Spleen (tissue), 11 donors: ENCODE measurements at regions not wholly inside any gene's neighbourhood (a gene's known extent, or its start where the extent isn't known, plus 50 kb on each side); places are given as distances from the start of the nearest gene placed in this dataset.

ENCODE experiments used
- DNase-seq: peaks from one replicate; pipeline ENCODE4 v3.0.0-alpha.2; 2020
- H3K27ac ChIP-seq, 8 donors: fragments of 200-600 bp; sonication (generic) in 7 of 8; 1 replicate in 4 of 8; 2 replicates in 4 of 8; pipeline versions ENCODE4 v1.5.0 to v1.8.0; 2016 to 2021; ENCODE audit warnings: inconsistent platforms in 4 of 8, mild to moderate bottlenecking in 4 of 8, moderate library complexity in 1 of 8
- H3K27me3 ChIP-seq, 7 donors: fragments of 200-600 bp; sonication (generic) in 6 of 7; replicated peaks in 1 of 7; 1 replicate in 4 of 7; 2 replicates in 3 of 7; pipeline versions ENCODE4 v1.5.0 to v1.8.0; 2016 to 2021; ENCODE audit warnings: inconsistent platforms in 3 of 7, mild to moderate bottlenecking in 1 of 7
- H3K36me3 ChIP-seq, 6 donors: fragments of 200-600 bp; sonication (generic) in 5 of 6; 1 replicate in 4 of 6; 2 replicates in 2 of 6; pipeline versions ENCODE4 v1.5.0 to v1.8.0; 2016 to 2021; ENCODE audit warnings: inconsistent platforms in 2 of 6
- H3K4me1 ChIP-seq, 6 donors: fragments of 200-600 bp; sonication (generic) in 5 of 6; 1 replicate in 3 of 6; 2 replicates in 3 of 6; pipeline versions ENCODE4 v1.5.0 to v1.8.0; 2016 to 2021; ENCODE audit warnings: inconsistent platforms in 3 of 6
- H3K4me3 ChIP-seq, 8 donors: fragments of 200-600 bp; sonication (generic) in 7 of 8; 1 replicate in 4 of 8; 2 replicates in 4 of 8; pipeline versions ENCODE4 v1.5.0 to v1.8.0; 2016 to 2021; ENCODE audit warnings: inconsistent platforms in 4 of 8, mild to moderate bottlenecking in 4 of 8, moderate library complexity in 2 of 8
- H3K9me3 ChIP-seq, 8 donors: fragments of 200-600 bp; sonication (generic) in 7 of 8; 1 replicate in 4 of 8; 2 replicates in 4 of 8; pipeline versions ENCODE4 v1.5.0 to v1.8.0; 2016 to 2021; ENCODE audit warnings: inconsistent platforms in 4 of 8
- POLR2A ChIP-seq, 3 donors: fragments of 450-650 bp; IDR thresholded peaks; one replicate each; pipeline ENCODE4 v1.5.1; 2017; ENCODE audit warnings: antibody characterized with exemption in 3 of 3, mild to moderate bottlenecking in 1 of 3
- POLR2AphosphoS5 ChIP-seq, 3 donors: sonication (generic); formaldehyde crosslinking; IDR thresholded peaks; one replicate each; pipeline ENCODE4 v1.5.1; 2017; ENCODE audit warnings: antibody characterized with exemption in 3 of 3
- WGBS, 5 donors: extraction: QIAGEN DNeasy Blood & Tissue Kit in 3 of 5; methylation state at CpG; one replicate each; pipeline versions ENCODE4 v1.1.5 to v1.1.7; 2013 to 2018; 5-methylcytosine and 5-hydroxymethylcytosine counted together
- intact Hi-C: fragments of 100-400 bp; cut with DNase I; formaldehyde crosslinking; loops from one replicate; pipeline ENCODE4 v1.15.0; 2023; ENCODE audit warnings: low total_unique reads
- TF ChIP-seq, protein P1 (sequence below), 11 experiments: fragments of 200-600 bp in 7 of 11; fragments of 450-650 bp in 4 of 11; sonication (generic) in 4 of 11; IDR thresholded peaks in 8 of 11; conservative IDR thresholded peaks in 3 of 11; 1 replicate in 7 of 11; 2 replicates in 4 of 11; pipeline versions ENCODE4 v1.4.0 to v1.8.0; 2016 to 2021; ENCODE audit warnings: antibody characterized with exemption in 11 of 11, inconsistent platforms in 4 of 11, mild to moderate bottlenecking in 1 of 11
- donor health status: healthy with polysubstance abuse.
- donor health status: DM: no; HTN: no; CAD: no; lungs with moderate emphysema.
- donor health status: DM: no; HTN: no; CAD: no.
- donor health status: Bipolar disorder and iron deficiency.
- donor health status: healthy.
- donor health status: DM: no; HTN: no; CAD: no.
- donor health status: DM: yes; HTN: yes; CAD: no.

- H3K27ac ChIP-seq = no peak overlapping the region
- TF ChIP-seq, protein P1, sequence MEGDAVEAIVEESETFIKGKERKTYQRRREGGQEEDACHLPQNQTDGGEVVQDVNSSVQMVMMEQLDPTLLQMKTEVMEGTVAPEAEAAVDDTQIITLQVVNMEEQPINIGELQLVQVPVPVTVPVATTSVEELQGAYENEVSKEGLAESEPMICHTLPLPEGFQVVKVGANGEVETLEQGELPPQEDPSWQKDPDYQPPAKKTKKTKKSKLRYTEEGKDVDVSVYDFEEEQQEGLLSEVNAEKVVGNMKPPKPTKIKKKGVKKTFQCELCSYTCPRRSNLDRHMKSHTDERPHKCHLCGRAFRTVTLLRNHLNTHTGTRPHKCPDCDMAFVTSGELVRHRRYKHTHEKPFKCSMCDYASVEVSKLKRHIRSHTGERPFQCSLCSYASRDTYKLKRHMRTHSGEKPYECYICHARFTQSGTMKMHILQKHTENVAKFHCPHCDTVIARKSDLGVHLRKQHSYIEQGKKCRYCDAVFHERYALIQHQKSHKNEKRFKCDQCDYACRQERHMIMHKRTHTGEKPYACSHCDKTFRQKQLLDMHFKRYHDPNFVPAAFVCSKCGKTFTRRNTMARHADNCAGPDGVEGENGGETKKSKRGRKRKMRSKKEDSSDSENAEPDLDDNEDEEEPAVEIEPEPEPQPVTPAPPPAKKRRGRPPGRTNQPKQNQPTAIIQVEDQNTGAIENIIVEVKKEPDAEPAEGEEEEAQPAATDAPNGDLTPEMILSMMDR (IDR thresholded peaks at IDR 0.05 in 8 of 11, conservative IDR thresholded peaks at IDR 0.05 in 3 of 11) = no peak
- WGBS, 5 donors = 52 to 100% (median 77%) methylated on average over 1 of the region's 1 CpG
- H3K9me3 ChIP-seq = no peaks in the 10 kb centered on the region
- H3K27me3 ChIP-seq = no peaks in the 10 kb centered on the region
- intact Hi-C loops = no loop called here
- no peaks in the 10 kb centered on the region for H3K4me1 ChIP-seq
- H3K36me3 ChIP-seq = no peaks in the 10 kb centered on the region
- no peak for DNase-seq
- no peak overlapping the region for H3K4me3 ChIP-seq
These were observed 319.1 kb upstream of the EMCN start for GRCh38 chr4:100836929-100837328.

DNA sequence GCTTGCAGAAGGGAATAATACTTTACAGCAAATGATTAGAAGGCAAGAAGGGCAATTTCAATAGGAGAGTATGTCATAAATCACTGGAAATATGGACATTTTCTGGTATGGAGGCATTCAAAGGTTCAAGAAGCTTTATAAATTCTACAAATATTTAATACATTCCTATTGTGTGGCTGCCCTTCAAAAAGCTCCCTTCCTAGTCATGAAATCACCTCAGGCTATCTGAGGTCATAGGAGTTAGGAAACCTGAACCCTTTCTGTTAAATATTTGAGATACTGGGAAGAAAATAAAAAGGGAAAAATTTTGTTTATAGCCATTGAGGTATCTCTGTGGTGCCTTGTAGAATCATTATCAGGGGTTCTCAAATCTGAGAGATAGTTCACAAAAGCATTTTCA, 316.8 kb upstream of the EMCN start:
- DNase-seq = no peak
- no peaks in the 10 kb centered on the region for H3K27me3 ChIP-seq
- no peaks in the 10 kb centered on the region for H3K9me3 ChIP-seq
- H3K36me3 ChIP-seq = no peaks in the 10 kb centered on the region
- intact Hi-C loops = no loop called here
- H3K4me1 ChIP-seq = no peaks in the 10 kb centered on the region
- no peak for TF ChIP-seq POLR2A (IDR thresholded peaks at IDR 0.05)
- TF ChIP-seq, protein P1 (IDR thresholded peaks at IDR 0.05 in 8 of 11, conservative IDR thresholded peaks at IDR 0.05 in 3 of 11) = no peak
- TF ChIP-seq POLR2AphosphoS5 (IDR thresholded peaks at IDR 0.05) = no peak
- H3K27ac ChIP-seq = no peak overlapping the region
- H3K4me3 ChIP-seq = no peak overlapping the region

- no peaks in the 10 kb centered on the region for H3K36me3 ChIP-seq
- TF ChIP-seq POLR2A (IDR thresholded peaks at IDR 0.05) = no peak
- TF ChIP-seq, protein P1 (IDR thresholded peaks at IDR 0.05 in 8 of 11, conservative IDR thresholded peaks at IDR 0.05 in 3 of 11) = no peak
- TF ChIP-seq POLR2AphosphoS5 (IDR thresholded peaks at IDR 0.05) = no peak
- no peak overlapping the region for H3K4me3 ChIP-seq
- H3K27me3 ChIP-seq = no peaks in the 10 kb centered on the region
- no peak overlapping the region for H3K27ac ChIP-seq
- peaks cover 0 to 7% (median 0%) of the 10 kb centered on the region in 8 donors for H3K9me3 ChIP-seq
- no peak for DNase-seq
- 85 to 94% (median 93%) methylated on average over 1 of the region's 1 CpG for WGBS, 5 donors
- intact Hi-C loops = no loop called here
- H3K4me1 ChIP-seq = no peaks in the 10 kb centered on the region
These were observed 316.1 kb upstream of the EMCN start for GRCh38 chr4:100833906-100834305.

DNA sequence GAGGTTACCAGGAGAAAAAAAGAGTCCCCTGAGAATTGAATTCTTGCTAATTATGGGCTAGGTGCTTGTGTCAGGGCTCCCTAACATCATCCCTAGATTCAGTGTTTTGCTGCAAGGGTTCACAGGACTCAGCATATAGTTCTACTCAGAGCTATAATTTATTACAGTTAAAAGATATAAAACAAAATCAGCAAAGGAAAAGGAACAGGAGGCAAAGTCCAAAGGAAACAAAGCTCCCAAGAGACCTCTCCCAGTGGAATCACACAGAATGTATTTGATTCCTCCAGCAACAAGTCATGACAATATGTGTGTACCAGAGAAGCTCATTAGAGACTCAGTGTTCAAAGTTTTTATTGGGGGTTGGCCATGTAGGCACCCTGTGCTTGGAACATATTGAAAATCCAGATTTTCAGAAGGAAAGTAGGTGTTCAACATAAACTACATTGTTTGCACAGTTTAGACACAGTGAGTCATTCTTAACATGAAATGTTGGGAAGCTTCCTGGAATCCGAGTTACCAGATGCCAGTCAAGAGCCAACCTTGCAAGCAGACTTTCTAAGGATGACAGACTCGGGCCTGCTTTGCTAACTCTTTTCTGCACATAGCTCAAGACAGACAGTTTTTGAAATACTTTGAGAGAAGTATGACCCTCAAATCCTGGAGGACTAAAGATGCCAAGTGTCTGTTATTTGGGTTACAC, 311.3 kb upstream of the EMCN start:
- TF ChIP-seq POLR2A (IDR thresholded peaks at IDR 0.05) (no peak), POLR2AphosphoS5 (IDR thresholded peaks at IDR 0.05) (no peak)
- TF ChIP-seq, protein P1 (IDR thresholded peaks at IDR 0.05 in 8 of 11, conservative IDR thresholded peaks at IDR 0.05 in 3 of 11) = no peak
- Histone ChIP-seq H3K36me3 (no peaks in the 10 kb centered on the region), H3K4me1 (no peaks in the 10 kb centered on the region), H3K27me3 (no peaks in the 10 kb centered on the region), H3K9me3 (peaks cover 0 to 12% (median 0%) of the 10 kb centered on the region in 8 donors), H3K27ac (no peak overlapping the region), H3K4me3 (no peak overlapping the region)
- DNase-seq = no peak
- intact Hi-C loops = no loop called here
- WGBS, 5 donors = 42 to 83% (median 64%) methylated on average over 2 of the region's 2 CpGs
